ENCODE measurements at regions not wholly inside any gene's neighbourhood (a gene's known extent, or its start where the extent isn't known, plus 50 kb on each side); places are given as distances from the start of the nearest gene placed in this dataset.

DNA sequence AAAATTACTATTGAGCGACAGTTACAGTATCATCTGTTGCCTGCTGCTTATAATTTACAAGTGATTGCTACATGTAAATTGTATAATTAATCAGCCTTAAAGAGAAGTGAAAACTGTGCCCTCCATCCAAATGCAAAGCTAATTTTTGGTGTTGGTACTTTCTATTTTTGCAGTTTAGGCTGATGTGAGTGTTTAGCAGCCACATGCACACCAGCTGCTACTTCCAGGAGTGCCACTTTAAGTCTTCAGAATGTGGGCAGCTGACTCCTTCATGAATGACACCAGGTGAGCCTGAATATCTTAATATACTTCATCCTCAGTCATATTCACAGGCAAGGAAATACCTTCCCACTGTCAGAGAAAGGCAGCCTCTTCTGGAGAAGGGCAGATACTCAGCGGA is 149.8 kb upstream of the RASGEF1B start:
- Histone ChIP-seq H3K27ac (no peak overlapping the region), H3K27me3 (replicated peaks in 1 of 7) (no peaks in the 10 kb centered on the region), H3K36me3 (no peaks in the 10 kb centered on the region), H3K4me1 (peaks cover 0 to 28% (median 16%) of the 10 kb centered on the region in 6 donors), H3K4me3 (no peak overlapping the region), H3K9me3 (peaks cover 0 to 3% (median 0%) of the 10 kb centered on the region in 8 donors)
- WGBS, 5 donors: 50% methylated on average over 2 of the region's 2 CpGs
- intact Hi-C loops (cut with DNase I; ENCODE audit: low total_unique reads): no loop called here
- TF ChIP-seq POLR2AphosphoS5 (IDR thresholded peaks at IDR 0.05) (no peak), POLR2A (IDR thresholded peaks at IDR 0.05) (no peak)
- TF ChIP-seq, protein P1, sequence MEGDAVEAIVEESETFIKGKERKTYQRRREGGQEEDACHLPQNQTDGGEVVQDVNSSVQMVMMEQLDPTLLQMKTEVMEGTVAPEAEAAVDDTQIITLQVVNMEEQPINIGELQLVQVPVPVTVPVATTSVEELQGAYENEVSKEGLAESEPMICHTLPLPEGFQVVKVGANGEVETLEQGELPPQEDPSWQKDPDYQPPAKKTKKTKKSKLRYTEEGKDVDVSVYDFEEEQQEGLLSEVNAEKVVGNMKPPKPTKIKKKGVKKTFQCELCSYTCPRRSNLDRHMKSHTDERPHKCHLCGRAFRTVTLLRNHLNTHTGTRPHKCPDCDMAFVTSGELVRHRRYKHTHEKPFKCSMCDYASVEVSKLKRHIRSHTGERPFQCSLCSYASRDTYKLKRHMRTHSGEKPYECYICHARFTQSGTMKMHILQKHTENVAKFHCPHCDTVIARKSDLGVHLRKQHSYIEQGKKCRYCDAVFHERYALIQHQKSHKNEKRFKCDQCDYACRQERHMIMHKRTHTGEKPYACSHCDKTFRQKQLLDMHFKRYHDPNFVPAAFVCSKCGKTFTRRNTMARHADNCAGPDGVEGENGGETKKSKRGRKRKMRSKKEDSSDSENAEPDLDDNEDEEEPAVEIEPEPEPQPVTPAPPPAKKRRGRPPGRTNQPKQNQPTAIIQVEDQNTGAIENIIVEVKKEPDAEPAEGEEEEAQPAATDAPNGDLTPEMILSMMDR (IDR thresholded peaks at IDR 0.05 in 8 of 11, conservative IDR thresholded peaks at IDR 0.05 in 3 of 11): no peak
- DNase-seq: no peak

DNA sequence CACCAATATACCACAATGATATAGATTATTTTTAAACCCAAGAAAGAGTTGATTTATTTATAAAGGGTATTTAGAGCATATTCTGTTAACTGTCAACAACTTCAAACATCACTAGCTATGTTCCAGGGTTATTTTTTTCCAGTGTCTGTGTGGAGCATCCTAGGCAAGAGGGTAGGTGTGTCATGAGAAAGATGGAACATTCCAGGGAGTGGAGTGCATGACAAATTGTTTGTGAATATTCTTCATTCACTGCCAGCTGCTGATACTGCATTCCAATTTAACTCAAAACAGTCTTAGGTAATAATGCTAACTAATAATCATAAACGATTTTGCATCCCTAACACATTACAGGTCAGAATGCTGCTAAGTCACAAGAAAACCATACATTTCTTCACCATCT is 148.7 kb upstream of the RASGEF1B start:
- H3K27ac ChIP-seq: no peak overlapping the region
- WGBS, 5 donors: 76 to 94% (median 87%) methylated on average over 1 of the region's 1 CpG
- peaks cover 0 to 3% (median 0%) of the 10 kb centered on the region in 8 donors for H3K9me3 ChIP-seq
- TF ChIP-seq POLR2AphosphoS5 (IDR thresholded peaks at IDR 0.05): no peak
- no peak for TF ChIP-seq POLR2A (IDR thresholded peaks at IDR 0.05)
- TF ChIP-seq, protein P1 (IDR thresholded peaks at IDR 0.05 in 8 of 11, conservative IDR thresholded peaks at IDR 0.05 in 3 of 11): no peak
- H3K36me3 ChIP-seq: no peaks in the 10 kb centered on the region
- no peak overlapping the region for H3K4me3 ChIP-seq
- no peaks in the 10 kb centered on the region for H3K27me3 ChIP-seq (replicated peaks in 1 of 7)
- peaks cover 0 to 19% (median 10%) of the 10 kb centered on the region in 6 donors for H3K4me1 ChIP-seq
- no peak for DNase-seq
- intact Hi-C loops (cut with DNase I; ENCODE audit: low total_unique reads): no loop called here

DNA sequence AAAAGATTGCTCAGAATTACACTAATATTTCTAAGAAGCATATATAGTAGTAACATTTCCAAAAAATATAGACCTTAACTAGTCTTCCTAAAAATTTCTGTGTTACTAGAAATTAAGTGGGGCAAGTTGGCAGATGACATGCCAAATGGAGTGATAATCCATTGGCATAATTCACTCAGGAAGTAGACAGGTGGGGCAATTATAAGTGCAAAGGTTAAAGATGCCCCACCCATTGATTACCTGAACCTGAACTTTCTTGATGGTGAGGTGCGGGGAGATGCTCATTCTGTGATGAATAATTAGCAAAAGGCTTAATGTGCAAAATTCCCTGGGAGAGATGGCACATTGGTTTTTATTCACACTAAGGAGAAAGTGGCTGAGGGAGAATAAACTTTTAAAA is 145.8 kb upstream of the RASGEF1B start:
- TF ChIP-seq POLR2A (IDR thresholded peaks at IDR 0.05) (no peak), POLR2AphosphoS5 (IDR thresholded peaks at IDR 0.05) (no peak)
- TF ChIP-seq, protein P1 (IDR thresholded peaks at IDR 0.05 in 8 of 11, conservative IDR thresholded peaks at IDR 0.05 in 3 of 11): no peak
- intact Hi-C loops (cut with DNase I; ENCODE audit: low total_unique reads): no loop called here
- Histone ChIP-seq H3K27me3 (replicated peaks in 1 of 7) (no peaks in the 10 kb centered on the region), H3K27ac (no peak overlapping the region), H3K4me1 (peaks cover 0 to 5% (median 0%) of the 10 kb centered on the region in 6 donors), H3K9me3 (peaks cover 0 to 3% (median 0%) of the 10 kb centered on the region in 8 donors), H3K36me3 (no peaks in the 10 kb centered on the region), H3K4me3 (no peak overlapping the region)
- no peak for DNase-seq
- 85 to 97% (median 90%) methylated on average over 1 of the region's 1 CpG for WGBS, 5 donors

DNA sequence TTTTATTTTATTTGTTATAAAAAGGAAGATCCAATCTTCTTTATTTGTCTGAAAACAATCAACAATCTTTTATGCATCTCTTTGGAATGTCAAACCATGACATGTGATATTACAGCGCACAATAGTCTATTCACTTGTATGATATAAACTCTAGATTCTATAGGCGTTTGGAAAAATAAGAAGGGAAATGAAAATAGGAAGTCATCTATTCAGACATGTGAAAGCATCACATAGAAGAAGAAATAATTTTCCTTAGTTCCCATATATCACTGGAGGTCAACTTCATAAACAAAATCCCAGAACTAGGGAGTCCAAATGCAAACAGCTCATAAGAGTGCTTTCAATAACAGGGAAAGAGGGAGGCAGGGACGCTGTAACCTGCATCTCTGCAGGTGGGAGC is 139.5 kb upstream of the RASGEF1B start:
- Histone ChIP-seq H3K27me3 (replicated peaks in 1 of 7) (no peaks in the 10 kb centered on the region), H3K4me1 (peaks cover 14 to 55% (median 19%) of the 10 kb centered on the region in 6 donors), H3K27ac (no peak overlapping the region), H3K9me3 (no peaks in the 10 kb centered on the region), H3K4me3 (no peak overlapping the region), H3K36me3 (no peaks in the 10 kb centered on the region)
- DNase-seq: no peak
- intact Hi-C loops (cut with DNase I; ENCODE audit: low total_unique reads): no loop called here
- TF ChIP-seq POLR2AphosphoS5 (IDR thresholded peaks at IDR 0.05) (no peak), POLR2A (IDR thresholded peaks at IDR 0.05) (no peak)
- TF ChIP-seq, protein P1 (IDR thresholded peaks at IDR 0.05 in 8 of 11, conservative IDR thresholded peaks at IDR 0.05 in 3 of 11): no peak
- WGBS, 5 donors: 73 to 79% (median 78%) methylated on average over 3 of the region's 3 CpGs

Measured in spleen (tissue), 11 donors.